Nephron progenitor cell (in vitro differentiated cells): ENCODE measurements at regions not wholly inside any gene's neighbourhood (a gene's known extent, or its start where the extent isn't known, plus 50 kb on each side); places are given as distances from the start of the nearest gene placed in this dataset.

Experiments used
- DNase-seq: peaks from one replicate; pipeline ENCODE4 v3.0.0; 2021
- H3K27ac Mint-ChIP-seq: 2 replicates; pipeline ENCODE4 v1.8.0; 2021; ENCODE audit warnings: mild to moderate bottlenecking, moderate library complexity, mixed read lengths
- H3K27me3 Mint-ChIP-seq: 2 replicates; pipeline ENCODE4 v1.8.0; 2021; ENCODE audit warnings: mild to moderate bottlenecking, low read depth, mixed read lengths; ENCODE audit not compliant: poor library complexity
- H3K36me3 Mint-ChIP-seq: 2 replicates; pipeline ENCODE4 v1.8.0; 2021; ENCODE audit warnings: low read depth, mixed read lengths
- H3K4me1 Mint-ChIP-seq: 2 replicates; pipeline ENCODE4 v1.8.0; 2021; ENCODE audit warnings: mixed read lengths
- H3K4me3 Mint-ChIP-seq: 2 replicates; pipeline ENCODE4 v1.8.0; 2021; ENCODE audit warnings: mild to moderate bottlenecking, moderate library complexity, mixed read lengths
- H3K9me3 Mint-ChIP-seq: 2 replicates; pipeline ENCODE4 v1.8.0; 2021; ENCODE audit warnings: mild to moderate bottlenecking, moderate library complexity, mixed read lengths
- CTCF ChIP-seq: fragments of 200-600 bp; sonication (generic); IDR thresholded peaks from 2 replicates; pipeline ENCODE4 v1.5.0; 2021; ENCODE audit warnings: antibody characterized with exemption

GRCh38 chr20:39850821-39851330, 838.2 kb downstream of the MAFB start:
- H3K4me1 Mint-ChIP-seq = peaks cover 73% of the 10 kb centered on the region
- no peak for TF ChIP-seq CTCF
- H3K27me3 Mint-ChIP-seq = peaks cover 2% of the 10 kb centered on the region
- no peaks in the 10 kb centered on the region for H3K36me3 Mint-ChIP-seq
- peak; percentile 11 for DNase-seq
- H3K4me3 Mint-ChIP-seq = peak overlapping the region; percentile 4
- H3K9me3 Mint-ChIP-seq = no peaks in the 10 kb centered on the region
- H3K27ac Mint-ChIP-seq = peak overlapping the region; percentile 87

DNA sequence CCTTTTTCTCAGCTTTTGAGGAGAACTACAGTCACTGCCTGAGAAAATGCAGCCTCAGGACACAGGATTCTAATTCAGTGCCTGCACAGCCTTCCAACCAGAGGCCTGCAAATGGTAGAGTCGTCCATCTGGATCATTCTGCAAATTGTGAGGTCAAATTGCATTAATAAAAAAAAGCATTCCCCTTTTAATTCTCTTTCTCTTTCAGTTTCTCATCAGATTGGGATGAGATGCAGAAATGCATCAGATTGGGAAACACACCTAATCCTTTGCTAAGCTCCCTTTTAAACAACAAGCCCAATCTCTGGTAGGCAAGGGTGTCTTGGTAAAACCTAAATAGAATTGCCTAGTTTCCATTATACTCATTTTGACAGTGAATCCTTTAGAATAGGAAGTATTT, 838.8 kb downstream of the MAFB start:
- peaks cover 68% of the 10 kb centered on the region for H3K4me1 Mint-ChIP-seq
- H3K36me3 Mint-ChIP-seq = no peaks in the 10 kb centered on the region
- H3K27me3 Mint-ChIP-seq = peaks cover 4% of the 10 kb centered on the region
- no peak for DNase-seq
- H3K4me3 Mint-ChIP-seq = no peak overlapping the region
- no peaks in the 10 kb centered on the region for H3K9me3 Mint-ChIP-seq
- peak overlapping the region; percentile 87 for H3K27ac Mint-ChIP-seq
- no peak for TF ChIP-seq CTCF

DNA sequence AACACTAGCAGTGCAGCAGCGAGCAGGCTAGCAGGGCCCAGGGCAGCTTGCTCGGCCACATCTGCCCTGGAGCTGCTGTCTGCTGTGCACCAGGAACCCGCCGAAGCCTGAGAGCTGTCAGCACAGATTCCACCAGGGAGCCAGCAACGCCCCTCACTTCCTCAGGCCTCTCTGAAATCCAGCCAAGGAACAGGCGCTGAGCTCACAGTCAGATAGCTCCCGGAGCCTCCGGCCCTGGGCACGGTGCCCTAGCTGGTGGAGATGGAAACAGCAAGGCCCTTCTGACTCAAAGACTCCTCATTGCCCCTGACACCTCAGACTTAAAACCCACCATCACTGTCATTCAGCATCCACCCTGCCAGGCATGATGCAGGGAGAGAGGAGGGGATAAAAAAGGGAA, 839.4 kb downstream of the MAFB start:
- H3K4me3 Mint-ChIP-seq = peak overlapping the region; percentile 32
- DNase-seq = peak; percentile 9
- H3K4me1 Mint-ChIP-seq = peaks cover 67% of the 10 kb centered on the region
- no peak for TF ChIP-seq CTCF
- H3K9me3 Mint-ChIP-seq = no peaks in the 10 kb centered on the region
- peaks cover 7% of the 10 kb centered on the region for H3K27me3 Mint-ChIP-seq
- H3K36me3 Mint-ChIP-seq = no peaks in the 10 kb centered on the region
- H3K27ac Mint-ChIP-seq = no peak overlapping the region

GRCh38 chr20:39849171-39849570, 839.9 kb downstream of the MAFB start:
- no peak for DNase-seq
- TF ChIP-seq CTCF = no peak
- no peaks in the 10 kb centered on the region for H3K36me3 Mint-ChIP-seq
- H3K27ac Mint-ChIP-seq = no peak overlapping the region
- peaks cover 7% of the 10 kb centered on the region for H3K27me3 Mint-ChIP-seq
- no peaks in the 10 kb centered on the region for H3K9me3 Mint-ChIP-seq
- peaks cover 62% of the 10 kb centered on the region for H3K4me1 Mint-ChIP-seq
- no peak overlapping the region for H3K4me3 Mint-ChIP-seq

GRCh38 chr20:39839399-39840119, 849.5 kb downstream of the MAFB start:
- peak; percentile 41 for DNase-seq
- peaks cover 6% of the 10 kb centered on the region for H3K36me3 Mint-ChIP-seq
- H3K4me3 Mint-ChIP-seq = no peak overlapping the region

More at GRCh38 chr20:39839399-39840119, 849.5 kb downstream of the MAFB start:
- peak overlapping the region; percentile 68 for H3K27ac Mint-ChIP-seq
- H3K27me3 Mint-ChIP-seq = peaks cover 3% of the 10 kb centered on the region
- H3K9me3 Mint-ChIP-seq = peaks cover 12% of the 10 kb centered on the region
- no peak for TF ChIP-seq CTCF
- H3K4me1 Mint-ChIP-seq = peaks cover 23% of the 10 kb centered on the region
